ENCODE measurements at regions not wholly inside any gene's neighbourhood (a gene's known extent, or its start where the extent isn't known, plus 50 kb on each side); places are given as distances from the start of the nearest gene placed in this dataset.

DNA sequence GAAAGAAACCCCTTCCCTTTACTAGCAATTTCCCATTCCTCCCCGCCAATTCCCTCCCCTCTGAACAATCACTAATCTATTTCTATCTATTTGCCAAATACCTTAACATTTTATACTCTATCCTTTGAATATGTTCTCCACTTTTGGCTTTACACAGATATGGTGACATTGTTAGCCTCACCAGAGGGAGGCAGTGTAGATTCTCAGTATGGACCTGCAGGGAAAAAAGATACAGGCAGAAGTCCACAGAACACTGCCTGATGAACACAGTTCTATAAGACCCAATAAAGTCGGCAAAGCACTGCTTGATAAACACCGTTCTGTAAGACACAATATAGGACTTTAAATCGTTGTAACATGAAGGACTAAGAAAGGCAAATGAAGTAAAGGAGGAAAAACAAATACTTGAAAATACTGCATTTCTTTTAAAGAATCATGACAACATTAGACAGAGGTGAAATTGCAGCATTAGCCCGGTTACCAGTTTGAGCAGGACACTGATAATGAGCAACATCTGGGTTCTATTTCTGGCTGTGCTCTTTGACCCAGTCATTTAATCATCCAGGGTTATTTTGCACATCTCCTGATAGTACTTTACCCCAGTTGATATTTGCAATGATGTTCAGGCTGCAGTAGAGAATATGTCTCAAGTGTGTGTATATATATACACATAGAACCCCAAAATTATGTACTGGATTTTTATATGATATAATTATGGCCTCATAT is 296.8 kb downstream of the UTRN start:
- Histone ChIP-seq H3K4me3 (0 out of 2 replicates have a peak overlapping the region, but pooled peaks have one; percentile 40), H3K4me2 (peak overlapping the region; percentile 64; the same call in 1 of the 2 replicates), H4K20me1 (replicated peaks; ENCODE audit: insufficient read depth) (no peaks in the 10 kb centered on the region), H3K4me1 (ENCODE audit: insufficient read depth) (peaks cover 38% of the 10 kb centered on the region), H3K9me2 (ENCODE audit: insufficient read depth) (no peaks in the 10 kb centered on the region), H3K27ac (ENCODE audit: low read depth) (no peak overlapping the region), H2AFZ (no peak overlapping the region), H3F3A (replicated peaks; ENCODE audit: low read depth) (no peaks in the 10 kb centered on the region), H3K27me3 (ENCODE audit: insufficient read depth) (no peaks in the 10 kb centered on the region), H3K36me3 (ENCODE audit: insufficient read depth) (no peaks in the 10 kb centered on the region), H3K79me2 (replicated peaks; ENCODE audit: insufficient read depth) (peaks cover 26% of the 10 kb centered on the region)
- peaks cover 38% of the 10 kb centered on the region for H3K4me1 Mint-ChIP-seq
- peaks cover 2% of the 10 kb centered on the region for H3K27me3 Mint-ChIP-seq (ENCODE audit: insufficient read depth, low read depth, poor library complexity)
- H3K36me3 Mint-ChIP-seq (ENCODE audit: low read depth) = peaks cover 13% of the 10 kb centered on the region; the same call in 2 of the 3 replicates
- peak; percentile 84 for ATAC-seq
- no peak overlapping the region for H3K4me3 Mint-ChIP-seq
- peak; percentile 70 for DNase-seq (ENCODE audit: low spot score)
- TF ChIP-seq EZH2 (IDR thresholded peaks at IDR 0.05; ENCODE audit: low read depth, unreplicated experiment) (no peak), STAT1 (IDR thresholded peaks at IDR 0.05; ENCODE audit: unreplicated experiment) (no peak), POLR2AphosphoS5 (IDR thresholded peaks at IDR 0.05; ENCODE audit: low read depth) (no peak), CTCF (conservative IDR thresholded peaks at IDR 0.05; ENCODE audit: low read depth in 2 of 2) (peak; percentile 79 to 83), NANOG (IDR thresholded peaks at IDR 0.05; ENCODE audit: borderline replicate concordance) (no peak), JUNB (IDR thresholded peaks at IDR 0.05; ENCODE audit: unreplicated experiment) (no peak)
- TF ChIP-seq, protein P1, sequence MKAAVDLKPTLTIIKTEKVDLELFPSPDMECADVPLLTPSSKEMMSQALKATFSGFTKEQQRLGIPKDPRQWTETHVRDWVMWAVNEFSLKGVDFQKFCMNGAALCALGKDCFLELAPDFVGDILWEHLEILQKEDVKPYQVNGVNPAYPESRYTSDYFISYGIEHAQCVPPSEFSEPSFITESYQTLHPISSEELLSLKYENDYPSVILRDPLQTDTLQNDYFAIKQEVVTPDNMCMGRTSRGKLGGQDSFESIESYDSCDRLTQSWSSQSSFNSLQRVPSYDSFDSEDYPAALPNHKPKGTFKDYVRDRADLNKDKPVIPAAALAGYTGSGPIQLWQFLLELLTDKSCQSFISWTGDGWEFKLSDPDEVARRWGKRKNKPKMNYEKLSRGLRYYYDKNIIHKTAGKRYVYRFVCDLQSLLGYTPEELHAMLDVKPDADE (IDR thresholded peaks at IDR 0.05) = no peak
- H3K27ac Mint-ChIP-seq = no peak overlapping the region
- H3K9me3 Mint-ChIP-seq = no peaks in the 10 kb centered on the region

- TF ChIP-seq ZNF114 (CRISPR knock-in tag; IDR thresholded peaks at IDR 0.05) (no peak), NANOG (IDR thresholded peaks at IDR 0.05; ENCODE audit: borderline replicate concordance) (peak; percentile 53)
- DNase-seq (ENCODE audit: low spot score) (peak; percentile 36), ATAC-seq (peak; percentile 67)
- Histone ChIP-seq H4K20me1 (replicated peaks; ENCODE audit: insufficient read depth) (no peaks in the 10 kb centered on the region), H3K79me2 (replicated peaks; ENCODE audit: insufficient read depth) (peaks cover 36% of the 10 kb centered on the region), H3K4me3 (peak overlapping the region; percentile 40), H3K4me2 (peak overlapping the region; percentile 64), H3K36me3 (ENCODE audit: insufficient read depth) (no peaks in the 10 kb centered on the region), H3K27me3 (ENCODE audit: insufficient read depth) (no peaks in the 10 kb centered on the region), H3K4me1 (ENCODE audit: insufficient read depth) (peaks cover 41% of the 10 kb centered on the region), H3K27ac (ENCODE audit: low read depth) (peak overlapping the region; percentile 79), H2AFZ (no peak overlapping the region), H3K9me2 (ENCODE audit: insufficient read depth) (no peaks in the 10 kb centered on the region), H3F3A (replicated peaks; ENCODE audit: low read depth) (no peaks in the 10 kb centered on the region)
- peak overlapping the region; percentile 68 for H3K4me3 Mint-ChIP-seq
- peaks cover 44% of the 10 kb centered on the region for H3K4me1 Mint-ChIP-seq
- no peaks in the 10 kb centered on the region for H3K9me3 Mint-ChIP-seq
- H3K36me3 Mint-ChIP-seq (ENCODE audit: low read depth) = peaks cover 15% of the 10 kb centered on the region; the same call in 2 of the 3 replicates
- H3K27ac Mint-ChIP-seq = peak overlapping the region; percentile 87
- H3K27me3 Mint-ChIP-seq (ENCODE audit: insufficient read depth, low read depth, poor library complexity) = peaks cover 2% of the 10 kb centered on the region
These were observed 297.9 kb downstream of the UTRN start for GRCh38 chr6:144582939-144583613.

All from GM23338 (cell line).